Dedifferentiated amniotic fluid mesenchymal stem cell (primary cell): ENCODE measurements at regions not wholly inside any gene's neighbourhood (a gene's known extent, or its start where the extent isn't known, plus 50 kb on each side); places are given as distances from the start of the nearest gene placed in this dataset.
"Not testable (repeated sequence)": the region's sequence is repeated elsewhere in the genome, so short reads cannot be mapped to it uniquely, and the experiment has no call there.

Experiments
- DNase-seq: peaks from one replicate; pipeline ENCODE4 v3.0.0-alpha.2; 2016; ENCODE audit errors: extremely low spot score

GRCh38 chr19:32032561-32032960 lies 312.8 kb upstream of the ZNF507 start:
- DNase-seq: no peak

GRCh38 chr19:32035626-32036025 lies 309.8 kb upstream of the ZNF507 start:
- no peak for DNase-seq

- no peak for DNase-seq
Observed at GRCh38 chr19:32038021-32038920, 307.1 kb upstream of the ZNF507 start.

- no peak for DNase-seq
Observed at GRCh38 chr19:32038961-32039360, 306.4 kb upstream of the ZNF507 start.

- DNase-seq: no peak
Observed at GRCh38 chr19:32039440-32039839, 306.0 kb upstream of the ZNF507 start.

GRCh38 chr19:32040236-32040635 lies 305.2 kb upstream of the ZNF507 start:
- no peak for DNase-seq

- no peak for DNase-seq
Observed at GRCh38 chr19:32041681-32042292, 303.6 kb upstream of the ZNF507 start.

- no peak for DNase-seq
Observed at GRCh38 chr19:32047788-32048187, 297.6 kb upstream of the ZNF507 start.

- DNase-seq: no peak
Observed at GRCh38 chr19:32053376-32053775, 292.0 kb upstream of the ZNF507 start.

GRCh38 chr19:32053861-32054260 lies 291.5 kb upstream of the ZNF507 start:
- DNase-seq: no peak

GRCh38 chr19:32058131-32058530 lies 287.3 kb upstream of the ZNF507 start:
- DNase-seq: no peak

GRCh38 chr19:32061315-32061714 lies 284.1 kb upstream of the ZNF507 start:
- DNase-seq: no peak

GRCh38 chr19:32063601-32064000 lies 281.8 kb upstream of the ZNF507 start:
- DNase-seq: no peak

- DNase-seq: no peak
Observed at GRCh38 chr19:32066056-32066455, 279.4 kb upstream of the ZNF507 start.

- no peak for DNase-seq
Observed at GRCh38 chr19:32067685-32068084, 277.7 kb upstream of the ZNF507 start.

- no peak for DNase-seq
Observed at GRCh38 chr19:32068793-32069192, 276.6 kb upstream of the ZNF507 start.

GRCh38 chr19:32070101-32070500 lies 275.3 kb upstream of the ZNF507 start:
- no peak for DNase-seq

GRCh38 chr19:32082028-32082427 lies 263.4 kb upstream of the ZNF507 start:
- DNase-seq: no peak

GRCh38 chr19:32084756-32085363 lies 260.6 kb upstream of the ZNF507 start:
- DNase-seq: not testable (repeated sequence)

- no peak for DNase-seq
Observed at GRCh38 chr19:32091241-32091640, 254.2 kb upstream of the ZNF507 start.

GRCh38 chr19:32097011-32097410 lies 248.4 kb upstream of the ZNF507 start:
- DNase-seq: no peak

- DNase-seq: no peak
Observed at GRCh38 chr19:32097620-32098019, 247.8 kb upstream of the ZNF507 start.

- no peak for DNase-seq
Observed at GRCh38 chr19:32098968-32099367, 246.4 kb upstream of the ZNF507 start.
